Naive thymus-derived CD4-positive, alpha-beta T cell (primary cell): ENCODE measurements at regions not wholly inside any gene's neighbourhood (a gene's known extent, or its start where the extent isn't known, plus 50 kb on each side); places are given as distances from the start of the nearest gene placed in this dataset.
A peak's percentile ranks its signal among the peaks of the same experiment; 100 is the strongest.

Experiments
- ATAC-seq: fragments of 150-1000 bp; cut with Tn5 transposase; 2 replicates; pipeline ENCODE4 v1.10.0; 2021; ENCODE audit warnings: mild to moderate bottlenecking, moderate library complexity
- CTCF ChIA-PET: fragments of 350-600 bp; sonication (Branson Sonifier 250); formaldehyde crosslinking; loops from one replicate; lab custom pipeline; 2021; ENCODE audit warnings: antibody characterized with exemption; lab: Charles Lee
- POLR2A ChIA-PET: fragments of 350-600 bp; sonication (Branson Sonifier 250); formaldehyde crosslinking; loops from one replicate; lab custom pipeline; 2021; ENCODE audit warnings: antibody characterized with exemption, inconsistent platforms; lab: Charles Lee
- DNase-seq, 9 donors: peaks; one replicate each; pipeline versions ENCODE4 v3.0.0 to v3.0.0-alpha.2; 2020 to 2022; ENCODE audit warnings: mixed read lengths in 1 of 9
- H3K27ac ChIP-seq: one replicate; pipeline ENCODE4 v1.7.0; 2013; ENCODE audit warnings: mild to moderate bottlenecking, low read depth, low read length, moderate library complexity
- H3K27me3 ChIP-seq, 2 donors: one replicate each; pipeline ENCODE4 v1.7.0; 2013; ENCODE audit warnings: low read length in 2 of 2, mild to moderate bottlenecking in 2 of 2, moderate library complexity in 2 of 2; ENCODE audit not compliant: control insufficient read depth in 2 of 2, insufficient read depth in 2 of 2
- H3K36me3 ChIP-seq, 3 experiments: 1 replicate in 2 of 3; 2 replicates in 1 of 3; pipeline ENCODE4 v1.7.0; 2013; ENCODE audit warnings: low read length in 3 of 3, mild to moderate bottlenecking in 3 of 3, moderate library complexity in 1 of 3; ENCODE audit not compliant: insufficient read depth in 3 of 3, control insufficient read depth in 2 of 3
- H3K4me1 ChIP-seq, 2 donors: one replicate each; pipeline ENCODE4 v1.7.0; 2013; ENCODE audit warnings: low read length in 2 of 2, mild to moderate bottlenecking in 2 of 2, moderate library complexity in 1 of 2; ENCODE audit not compliant: control insufficient read depth in 2 of 2, insufficient read depth in 2 of 2
- H3K4me3 ChIP-seq: 2 replicates; pipeline ENCODE4 v1.7.0; 2013; ENCODE audit warnings: mild to moderate bottlenecking, low read length
- H3K9me3 ChIP-seq, 3 experiments: 1 replicate in 2 of 3; 2 replicates in 1 of 3; pipeline ENCODE4 v1.7.0; 2013; ENCODE audit warnings: low read length in 3 of 3; ENCODE audit not compliant: control insufficient read depth in 2 of 3
- H3K27ac Mint-ChIP-seq, 9 donors: one replicate each; pipeline ENCODE4 v1.8.0; 2020 to 2022; ENCODE audit warnings: mixed read lengths in 9 of 9, mild to moderate bottlenecking in 8 of 9, moderate library complexity in 5 of 9, inconsistent platforms in 2 of 9
- H3K27me3 Mint-ChIP-seq, 5 donors: one replicate each; pipeline ENCODE4 v1.8.0; 2021 to 2022; ENCODE audit warnings: mixed read lengths in 5 of 5, mild to moderate bottlenecking in 1 of 5
- H3K36me3 Mint-ChIP-seq, 5 donors: one replicate each; pipeline ENCODE4 v1.8.0; 2020 to 2022; ENCODE audit warnings: mixed read lengths in 5 of 5, mild to moderate bottlenecking in 3 of 5, inconsistent platforms in 1 of 5
- H3K4me1 Mint-ChIP-seq, 7 donors: one replicate each; pipeline ENCODE4 v1.8.0; 2020 to 2022; ENCODE audit warnings: mixed read lengths in 7 of 7, mild to moderate bottlenecking in 3 of 7, inconsistent platforms in 1 of 7
- H3K4me3 Mint-ChIP-seq, 10 donors: one replicate each; pipeline ENCODE4 v1.8.0; 2020 to 2022; ENCODE audit warnings: mild to moderate bottlenecking in 10 of 10, mixed read lengths in 10 of 10, moderate library complexity in 6 of 10, inconsistent platforms in 2 of 10
- H3K9me3 Mint-ChIP-seq, 11 donors: one replicate each; pipeline ENCODE4 v1.8.0; 2020 to 2022; ENCODE audit warnings: mixed read lengths in 11 of 11, mild to moderate bottlenecking in 4 of 11, inconsistent platforms in 1 of 11, moderate library complexity in 1 of 11
- intact Hi-C, 2 donors: fragments of 100-400 bp; cut with micrococcal nuclease; formaldehyde crosslinking; loops; one replicate each; pipeline ENCODE4 v1.15.1; 2023

DNA sequence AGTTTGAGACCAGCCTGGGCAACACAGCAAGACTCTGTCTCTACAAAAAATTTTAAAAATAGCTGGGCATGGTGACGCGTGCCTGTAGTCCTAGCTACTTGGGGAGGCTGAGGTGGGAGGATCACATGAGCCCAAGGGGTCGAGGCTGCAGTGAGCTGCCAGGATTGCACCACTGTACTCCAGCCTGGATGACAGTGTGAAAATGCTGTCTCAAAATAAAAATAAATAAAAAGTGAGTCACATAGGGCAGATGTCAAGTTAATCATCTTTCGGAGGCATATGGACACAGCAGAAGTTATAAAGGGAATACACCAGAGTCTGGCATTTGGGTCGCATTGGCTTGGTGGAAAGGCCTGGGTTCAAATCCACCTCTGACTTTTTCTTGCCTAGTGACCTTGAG lies 92.7 kb downstream of the PHETA1 start:
- Mint-ChIP-seq H3K4me1 (peaks cover 0 to 5% (median 0%) of the 10 kb centered on the region in 7 donors), H3K36me3 (peaks cover 0 to 12% (median 8%) of the 10 kb centered on the region in 5 donors), H3K4me3 (no peak overlapping the region), H3K27ac (no peak overlapping the region), H3K27me3 (peaks cover 1 to 22% (median 12%) of the 10 kb centered on the region in 5 donors), H3K9me3 (peaks cover 3 to 16% (median 8%) of the 10 kb centered on the region in 11 donors)
- ChIA-PET POLR2A (no interaction called here), CTCF (interaction anchor here (0.7 to 0.9 kb wide), 2 partner anchors 252 to 334 kb away, joined by 3 read pairs; no protein-coding TSS in a partner anchor)
- Histone ChIP-seq H3K4me3 (no peak overlapping the region), H3K4me1 (no peaks in the 10 kb centered on the region), H3K9me3 (peaks cover 0 to 11% (median 0%) of the 10 kb centered on the region in 3 experiments), H3K36me3 (no peaks in the 10 kb centered on the region), H3K27me3 (no peaks in the 10 kb centered on the region), H3K27ac (no peak overlapping the region)
- DNase-seq (no peak), ATAC-seq (no peak)
- intact Hi-C loops, result no loop called here

DNA sequence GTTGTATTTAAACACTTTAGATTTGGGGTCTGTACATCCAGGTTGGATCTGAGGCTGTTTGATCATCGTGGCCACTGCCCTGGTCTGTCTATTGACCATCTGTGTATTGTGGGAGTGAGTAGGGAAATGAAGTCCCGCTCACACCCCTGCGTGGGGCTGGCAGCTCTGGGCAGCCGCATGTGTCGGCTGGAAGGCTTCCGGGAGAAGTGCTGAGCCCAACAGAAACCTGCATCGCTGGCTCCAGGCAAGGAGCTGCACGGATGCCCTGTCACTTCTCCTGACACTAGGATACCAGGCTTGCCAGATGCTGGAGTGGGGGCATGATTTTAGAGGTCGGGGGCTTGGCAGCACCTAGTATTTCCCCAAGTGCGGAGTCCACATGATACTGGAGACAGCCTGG lies 93.6 kb downstream of the PHETA1 start:
- H3K4me3 Mint-ChIP-seq, result no peak overlapping the region
- H3K4me1 Mint-ChIP-seq, result peaks cover 0 to 5% (median 0%) of the 10 kb centered on the region in 7 donors
- POLR2A ChIA-PET, result no interaction called here
- H3K27ac Mint-ChIP-seq, result no peak overlapping the region
- no peaks in the 10 kb centered on the region for H3K4me1 ChIP-seq
- H3K4me3 ChIP-seq, result no peak overlapping the region
- H3K36me3 ChIP-seq, result no peaks in the 10 kb centered on the region
- ATAC-seq (no peak), DNase-seq (no peak)
- no peak overlapping the region for H3K27ac ChIP-seq
- peaks cover 0 to 2% of the 10 kb centered on the region in 2 donors for H3K27me3 ChIP-seq
- H3K27me3 Mint-ChIP-seq, result peaks cover 0 to 14% (median 8%) of the 10 kb centered on the region in 5 donors
- peaks cover 0 to 6% (median 0%) of the 10 kb centered on the region in 5 donors for H3K36me3 Mint-ChIP-seq
- CTCF ChIA-PET, result interaction anchor here (0.7 kb wide), 1 partner anchor 335 kb away, joined by 3 read pairs; no protein-coding TSS in a partner anchor
- peaks cover 0 to 2% (median 0%) of the 10 kb centered on the region in 3 experiments for H3K9me3 ChIP-seq
- intact Hi-C loops, result no loop called here
- peaks cover 0 to 8% (median 0%) of the 10 kb centered on the region in 11 donors for H3K9me3 Mint-ChIP-seq

DNA sequence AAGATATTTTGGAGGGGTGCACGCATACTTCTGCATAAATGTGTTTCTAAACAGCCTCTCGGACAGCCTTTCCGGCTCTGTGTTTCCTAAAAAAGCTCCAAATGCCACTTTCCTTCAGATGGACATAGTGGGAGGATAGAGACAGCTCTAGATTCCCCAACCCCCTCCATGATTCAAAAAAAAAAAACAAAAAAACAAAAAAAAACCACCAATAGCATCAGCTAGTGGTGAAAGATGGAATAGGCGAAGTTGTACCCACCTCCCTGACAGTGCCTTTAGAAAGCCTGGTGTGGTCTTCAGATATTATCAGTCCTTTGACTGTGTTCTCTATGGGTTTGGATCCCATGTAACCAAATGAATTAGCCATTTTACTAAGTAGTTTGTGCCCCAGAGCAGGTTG lies 94.1 kb downstream of the PHETA1 start:
- H3K27ac ChIP-seq, result no peak overlapping the region
- peaks cover 0 to 5% (median 0%) of the 10 kb centered on the region in 7 donors for H3K4me1 Mint-ChIP-seq
- DNase-seq (no peak), ATAC-seq (no peak)
- peaks cover 0 to 6% (median 0%) of the 10 kb centered on the region in 5 donors for H3K36me3 Mint-ChIP-seq
- H3K27ac Mint-ChIP-seq, result no peak overlapping the region
- intact Hi-C loops, result no loop called here
- CTCF ChIA-PET, result interaction anchor here (0.7 to 3.3 kb wide), 2 partner anchors 71 to 252 kb away, joined by 3 to 23 read pairs; no protein-coding TSS in a partner anchor
- H3K27me3 Mint-ChIP-seq, result peaks cover 0 to 14% (median 8%) of the 10 kb centered on the region in 5 donors
- H3K36me3 ChIP-seq, result no peaks in the 10 kb centered on the region
- no peaks in the 10 kb centered on the region for H3K9me3 ChIP-seq
- H3K27me3 ChIP-seq, result peaks cover 0 to 3% of the 10 kb centered on the region in 2 donors
- POLR2A ChIA-PET, result no interaction called here
- no peak overlapping the region for H3K4me3 Mint-ChIP-seq
- peaks cover 0 to 7% (median 0%) of the 10 kb centered on the region in 11 donors for H3K9me3 Mint-ChIP-seq
- no peak overlapping the region for H3K4me3 ChIP-seq
- H3K4me1 ChIP-seq, result no peaks in the 10 kb centered on the region

DNA sequence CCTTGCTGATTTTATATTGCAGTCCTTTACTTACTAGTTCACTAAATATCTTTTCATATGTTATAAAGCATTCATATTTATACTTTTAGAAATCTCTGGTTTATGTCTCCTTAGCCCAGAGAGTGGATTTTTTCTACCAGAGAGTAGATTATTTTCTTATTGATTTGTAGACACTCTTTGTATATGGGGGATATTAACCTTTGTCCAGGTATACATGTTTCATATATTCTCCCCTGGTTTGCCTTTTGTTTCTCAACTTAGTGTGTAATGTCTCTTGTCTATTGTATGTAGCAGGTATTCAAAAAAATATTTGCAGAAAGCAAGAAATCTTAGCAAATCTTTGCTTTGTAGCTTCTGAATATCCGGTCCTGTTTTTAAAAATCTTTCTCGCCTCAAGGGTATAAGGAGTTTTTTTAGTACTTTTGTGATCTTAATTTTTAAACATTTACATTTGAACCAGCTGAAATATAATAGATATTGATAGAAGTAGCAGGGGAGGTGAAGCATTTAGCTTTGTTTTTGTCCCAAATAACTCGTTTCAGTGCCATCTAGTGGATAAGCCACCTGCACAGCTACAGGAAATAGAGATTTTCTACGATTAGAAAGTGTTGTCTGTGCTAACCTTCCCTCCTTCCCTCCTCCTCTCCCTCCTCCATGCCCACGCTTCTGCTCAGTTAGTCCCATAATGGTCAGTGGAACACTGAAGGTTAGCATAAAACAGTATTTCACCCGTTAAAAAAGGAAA lies 97.0 kb downstream of the PHETA1 start:
- DNase-seq (peak in 4 of 9 donors; percentile 3 to 29 (median 12)), ATAC-seq (no peak)
- peaks cover 0 to 3% of the 10 kb centered on the region in 2 donors for H3K27me3 ChIP-seq
- Mint-ChIP-seq H3K27ac (no peak overlapping the region), H3K4me3 (no peak overlapping the region), H3K36me3 (no peaks in the 10 kb centered on the region), H3K9me3 (peaks cover 0 to 2% (median 0%) of the 10 kb centered on the region in 11 donors), H3K4me1 (peaks cover 0 to 5% (median 0%) of the 10 kb centered on the region in 7 donors), H3K27me3 (peaks cover 0 to 3% (median 0%) of the 10 kb centered on the region in 5 donors)
- CTCF ChIA-PET, result interaction anchor here (0.6 to 3.3 kb wide), 10 partner anchors 9 to 344 kb away, joined by 3 to 23 read pairs (median 4); no protein-coding TSS in a partner anchor
- H3K36me3 ChIP-seq, result no peaks in the 10 kb centered on the region
- H3K4me3 ChIP-seq, result no peak overlapping the region
- H3K4me1 ChIP-seq, result no peaks in the 10 kb centered on the region
- no peak overlapping the region for H3K27ac ChIP-seq
- POLR2A ChIA-PET, result no interaction called here
- no peaks in the 10 kb centered on the region for H3K9me3 ChIP-seq
- intact Hi-C loops, result loop anchor here (1.0 kb wide), 2 partner anchors 41 to 248 kb away; no protein-coding TSS in a partner anchor

DNA sequence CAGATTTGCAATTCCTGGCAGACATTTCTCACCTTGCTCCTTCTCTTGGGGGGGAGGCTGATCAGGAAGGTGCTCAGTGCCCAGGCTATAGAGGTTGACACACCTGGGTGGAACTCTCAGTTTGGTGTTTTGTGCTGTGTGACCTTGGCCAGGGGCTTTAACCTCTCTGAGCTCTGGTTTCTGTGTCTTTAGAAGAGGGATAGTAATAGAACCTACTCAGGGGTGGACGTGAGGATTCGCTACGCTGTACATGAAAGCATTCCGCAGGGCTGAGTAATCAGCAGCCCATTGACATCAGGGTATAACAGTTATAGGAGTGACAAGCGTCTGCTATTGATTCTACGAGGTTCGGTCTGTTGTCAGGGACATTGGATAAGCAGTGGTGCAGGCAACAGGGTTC lies 98.1 kb downstream of the PHETA1 start:
- ChIA-PET POLR2A (no interaction called here), CTCF (no interaction called here)
- peaks cover 0 to 3% of the 10 kb centered on the region in 2 donors for H3K27me3 ChIP-seq
- H3K27me3 Mint-ChIP-seq, result peaks cover 0 to 3% (median 0%) of the 10 kb centered on the region in 5 donors
- ATAC-seq (no peak), DNase-seq (no peak)
- H3K27ac Mint-ChIP-seq, result no peak overlapping the region
- no peak overlapping the region for H3K4me3 Mint-ChIP-seq
- no peaks in the 10 kb centered on the region for H3K36me3 ChIP-seq
- no peak overlapping the region for H3K27ac ChIP-seq
- no peak overlapping the region for H3K4me3 ChIP-seq
- intact Hi-C loops, result no loop called here
- no peaks in the 10 kb centered on the region for H3K36me3 Mint-ChIP-seq
- H3K4me1 ChIP-seq, result no peaks in the 10 kb centered on the region
- H3K9me3 ChIP-seq, result no peaks in the 10 kb centered on the region
- H3K9me3 Mint-ChIP-seq, result peaks cover 0 to 2% (median 0%) of the 10 kb centered on the region in 11 donors
- H3K4me1 Mint-ChIP-seq, result peaks cover 0 to 5% (median 0%) of the 10 kb centered on the region in 7 donors

DNA sequence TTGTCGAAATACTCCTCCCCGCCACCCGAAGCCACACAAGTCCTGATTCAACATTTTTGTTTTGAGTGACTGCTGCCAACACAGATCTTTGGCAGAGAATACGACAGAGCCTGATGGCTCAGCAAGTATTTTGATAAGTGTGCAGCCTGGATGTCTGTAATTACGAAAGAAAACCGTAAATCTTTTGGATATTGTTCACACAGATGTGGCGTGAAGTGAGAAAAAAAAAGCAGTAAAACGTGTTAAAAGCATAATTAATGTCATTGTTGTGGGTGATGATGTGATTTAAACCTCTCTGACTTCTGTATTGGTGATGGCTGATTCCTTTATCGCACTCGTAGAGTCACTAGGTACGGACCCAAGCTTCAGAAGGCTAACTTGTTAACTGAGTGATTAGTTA lies 98.7 kb downstream of the PHETA1 start:
- ATAC-seq (no peak), DNase-seq (no peak)
- Mint-ChIP-seq H3K9me3 (peaks cover 0 to 2% (median 0%) of the 10 kb centered on the region in 11 donors), H3K27me3 (peaks cover 0 to 3% (median 0%) of the 10 kb centered on the region in 5 donors), H3K4me1 (peaks cover 0 to 5% (median 0%) of the 10 kb centered on the region in 7 donors), H3K36me3 (no peaks in the 10 kb centered on the region), H3K4me3 (no peak overlapping the region), H3K27ac (peak overlapping the region in 1 of 9 donors; percentile 42)
- ChIA-PET CTCF (no interaction called here), POLR2A (no interaction called here)
- intact Hi-C loops, result no loop called here
- Histone ChIP-seq H3K4me1 (no peaks in the 10 kb centered on the region), H3K4me3 (no peak overlapping the region), H3K27ac (no peak overlapping the region), H3K36me3 (no peaks in the 10 kb centered on the region), H3K27me3 (peaks cover 0 to 3% of the 10 kb centered on the region in 2 donors), H3K9me3 (no peaks in the 10 kb centered on the region)
